WTC11 (cell line): ENCODE measurements at regions not wholly inside any gene's neighbourhood (a gene's known extent, or its start where the extent isn't known, plus 50 kb on each side); places are given as distances from the start of the nearest gene placed in this dataset.

Experiments used
- ESRRA ChIP-seq: sonication (generic); formaldehyde crosslinking; IDR thresholded peaks from 2 replicates; pipeline ENCODE4 v1.8.1; 2022; ENCODE audit warnings: mild to moderate bottlenecking, missing genetic modification reagents, borderline replicate concordance
- NFYB ChIP-seq: sonication (generic); formaldehyde crosslinking; conservative IDR thresholded peaks from 2 replicates; pipeline ENCODE4 v1.8.0; 2022; ENCODE audit warnings: low read depth, missing genetic modification reagents
- TF ChIP-seq, protein P1 (sequence below): fragments of 200-600 bp; IDR thresholded peaks from 2 replicates; pipeline ENCODE4 v1.8.0; 2022; ENCODE audit warnings: antibody characterized with exemption

DNA sequence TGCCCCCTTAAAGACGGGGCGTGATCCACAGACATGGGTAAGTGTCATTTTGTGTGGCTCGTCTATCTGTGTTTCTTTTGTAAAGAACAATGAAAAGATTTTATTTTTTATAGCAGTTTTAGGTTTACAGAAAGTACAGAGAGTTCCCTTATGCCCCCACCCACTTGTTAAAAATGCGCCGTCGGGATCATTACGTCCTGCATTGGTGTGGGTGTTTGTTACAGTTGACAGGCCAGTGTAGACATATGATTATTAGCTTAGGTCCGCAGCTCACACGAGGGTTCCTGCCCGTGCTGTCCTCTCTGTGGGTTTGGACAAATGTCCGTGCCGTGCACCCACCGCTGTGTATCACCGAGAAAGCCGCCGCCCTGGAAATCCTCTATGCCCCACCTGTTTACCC, 50.5 kb downstream of the RGS12 start:
- TF ChIP-seq, protein P1, sequence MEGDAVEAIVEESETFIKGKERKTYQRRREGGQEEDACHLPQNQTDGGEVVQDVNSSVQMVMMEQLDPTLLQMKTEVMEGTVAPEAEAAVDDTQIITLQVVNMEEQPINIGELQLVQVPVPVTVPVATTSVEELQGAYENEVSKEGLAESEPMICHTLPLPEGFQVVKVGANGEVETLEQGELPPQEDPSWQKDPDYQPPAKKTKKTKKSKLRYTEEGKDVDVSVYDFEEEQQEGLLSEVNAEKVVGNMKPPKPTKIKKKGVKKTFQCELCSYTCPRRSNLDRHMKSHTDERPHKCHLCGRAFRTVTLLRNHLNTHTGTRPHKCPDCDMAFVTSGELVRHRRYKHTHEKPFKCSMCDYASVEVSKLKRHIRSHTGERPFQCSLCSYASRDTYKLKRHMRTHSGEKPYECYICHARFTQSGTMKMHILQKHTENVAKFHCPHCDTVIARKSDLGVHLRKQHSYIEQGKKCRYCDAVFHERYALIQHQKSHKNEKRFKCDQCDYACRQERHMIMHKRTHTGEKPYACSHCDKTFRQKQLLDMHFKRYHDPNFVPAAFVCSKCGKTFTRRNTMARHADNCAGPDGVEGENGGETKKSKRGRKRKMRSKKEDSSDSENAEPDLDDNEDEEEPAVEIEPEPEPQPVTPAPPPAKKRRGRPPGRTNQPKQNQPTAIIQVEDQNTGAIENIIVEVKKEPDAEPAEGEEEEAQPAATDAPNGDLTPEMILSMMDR: no peak
- TF ChIP-seq NFYB (CRISPR knock-in tag): no peak
- no peak for TF ChIP-seq ESRRA (CRISPR knock-in tag)
